B cell (primary cell): ENCODE measurements at regions not wholly inside any gene's neighbourhood (a gene's known extent, or its start where the extent isn't known, plus 50 kb on each side); places are given as distances from the start of the nearest gene placed in this dataset.

ENCODE experiments used
- ATAC-seq: fragments of 200-7000 bp; cut with Tn5 transposase; one replicate; pipeline ENCODE4 v1.10.0; 2021; ENCODE audit warnings: low read depth, mild to moderate bottlenecking, moderate number of reproducible peaks, moderate library complexity
- CTCF ChIA-PET: fragments of 350-600 bp; sonication (Branson Sonifier 250); formaldehyde crosslinking; loops from one replicate; lab custom pipeline; 2021; ENCODE audit warnings: antibody characterized with exemption, inconsistent platforms; lab: Charles Lee
- POLR2A ChIA-PET: fragments of 350-600 bp; sonication (Branson Sonifier 250); formaldehyde crosslinking; loops from one replicate; lab custom pipeline; 2021; ENCODE audit warnings: antibody characterized with exemption; lab: Charles Lee
- DNase-seq: peaks from one replicate; pipeline ENCODE4 v3.0.0; 2013
- H2AFZ ChIP-seq: 2 replicates; pipeline ENCODE4 v1.6.1; 2012; ENCODE audit warnings: mild to moderate bottlenecking, low read depth, low read length; ENCODE audit not compliant: insufficient read depth, poor library complexity, severe bottlenecking
- H3K27ac ChIP-seq, 2 donors: 1 replicate in 1 of 2; 2 replicates in 1 of 2; pipeline ENCODE4 v1.5.1; 2012 to 2013; ENCODE audit warnings: low read length in 2 of 2, mild to moderate bottlenecking in 2 of 2, moderate library complexity in 1 of 2
- H3K27me3 ChIP-seq, 4 experiments: fragments of 200-600 bp in 1 of 4; sonication (generic) in 1 of 4; replicated peaks in 1 of 4; 1 replicate in 2 of 4; 2 replicates in 2 of 4; pipeline versions ENCODE4 v1.6.1 to v1.7.0; 2013 to 2016; ENCODE audit warnings: low read length in 3 of 4, mild to moderate bottlenecking in 2 of 4, mixed read lengths in 1 of 4, moderate library complexity in 1 of 4; ENCODE audit not compliant: insufficient read depth in 4 of 4, control insufficient read depth in 3 of 4; ENCODE audit errors: control extremely low read depth in 1 of 4
- H3K36me3 ChIP-seq, 2 experiments: replicated peaks in 1 of 2; 1 replicate in 1 of 2; 2 replicates in 1 of 2; pipeline versions ENCODE4 v1.6.1 to v1.7.1; 2013; ENCODE audit warnings: low read length in 1 of 2; ENCODE audit not compliant: insufficient read depth in 2 of 2, control insufficient read depth in 1 of 2; ENCODE audit errors: control extremely low read depth in 1 of 2, extremely low read depth in 1 of 2
- H3K4me1 ChIP-seq, 2 donors: fragments of 200-600 bp in 1 of 2; sonication (generic) in 1 of 2; 1 replicate in 1 of 2; 2 replicates in 1 of 2; pipeline versions ENCODE4 v1.5.1 to v1.6.1; 2013 to 2017; ENCODE audit warnings: low read length in 2 of 2; ENCODE audit not compliant: control insufficient read depth in 2 of 2, insufficient read depth in 2 of 2
- H3K4me2 ChIP-seq: replicated peaks from 2 replicates; pipeline ENCODE3; 2012; ENCODE audit warnings: mild to moderate bottlenecking, low read depth, low read length; ENCODE audit not compliant: poor library complexity, severe bottlenecking
- H3K4me3 ChIP-seq, 5 experiments: fragments of 200-600 bp in 1 of 5; sonication (generic) in 1 of 5; 1 replicate in 3 of 5; 2 replicates in 2 of 5; pipeline versions ENCODE4 v1.5.1 to v1.7.0; 2011 to 2016; ENCODE audit warnings: low read length in 4 of 5, mild to moderate bottlenecking in 4 of 5, low read depth in 2 of 5, control low read depth in 1 of 5, moderate library complexity in 1 of 5; ENCODE audit not compliant: insufficient read depth in 1 of 5; ENCODE audit errors: control extremely low read depth in 1 of 5, extremely low read depth in 1 of 5
- H3K79me2 ChIP-seq: fragments of 200-600 bp; sonication (generic); one replicate; pipeline ENCODE4 v1.6.0; 2016; ENCODE audit warnings: low read length; ENCODE audit not compliant: control insufficient read depth, insufficient read depth
- H3K9ac ChIP-seq: fragments of 200-600 bp; sonication (generic); 2 replicates; pipeline ENCODE4 v1.6.1; 2017; ENCODE audit warnings: mild to moderate bottlenecking, low read length, moderate library complexity
- H3K9me3 ChIP-seq, 3 donors: one replicate each; pipeline versions ENCODE4 v1.6.1 to v1.7.1; 2013; ENCODE audit warnings: low read length in 2 of 3; ENCODE audit not compliant: control insufficient read depth in 2 of 3, insufficient read depth in 1 of 3; ENCODE audit errors: control extremely low read depth in 1 of 3
- H4K20me1 ChIP-seq: 2 replicates; pipeline ENCODE4 v1.6.0; 2012; ENCODE audit warnings: mild to moderate bottlenecking, low read length; ENCODE audit not compliant: insufficient read depth, control insufficient read depth, poor library complexity, severe bottlenecking
- H3K27ac Mint-ChIP-seq: one replicate; pipeline ENCODE4 v1.8.0; 2021; ENCODE audit warnings: mixed read lengths
- H3K27me3 Mint-ChIP-seq: one replicate; pipeline ENCODE4 v1.8.0; 2021; ENCODE audit warnings: mixed read lengths
- H3K4me1 Mint-ChIP-seq: one replicate; pipeline ENCODE4 v1.8.0; 2021; ENCODE audit warnings: mixed read lengths
- H3K4me3 Mint-ChIP-seq: one replicate; pipeline ENCODE4 v1.8.0; 2021; ENCODE audit warnings: mixed read lengths
- H3K9me3 Mint-ChIP-seq: one replicate; pipeline ENCODE4 v1.8.0; 2022; ENCODE audit warnings: mixed read lengths; ENCODE audit not compliant: insufficient read depth
- EZH2 ChIP-seq: IDR thresholded peaks from 2 replicates; pipeline ENCODE4 v1.6.1; 2012; ENCODE audit warnings: borderline replicate concordance, low read depth, mild to moderate bottlenecking, moderate library complexity, low read length; ENCODE audit not compliant: insufficient read depth, poor library complexity, severe bottlenecking
- WGBS: methylation state at CpG from one replicate; pipeline ENCODE4 v1.1.5; 2013; ENCODE audit warnings: missing lambda C conversion rate; ENCODE audit not compliant: insufficient coverage; 5-methylcytosine and 5-hydroxymethylcytosine counted together
- intact Hi-C: fragments of 100-400 bp; cut with micrococcal nuclease; formaldehyde crosslinking; loops from one replicate; pipeline ENCODE4 v1.10.0; 2022
- TF ChIP-seq, protein P1 (sequence below): fragments of 200-600 bp; IDR thresholded peaks from one replicate; pipeline ENCODE4 v1.8.0; 2022; ENCODE audit warnings: antibody characterized with exemption, mild to moderate bottlenecking

DNA sequence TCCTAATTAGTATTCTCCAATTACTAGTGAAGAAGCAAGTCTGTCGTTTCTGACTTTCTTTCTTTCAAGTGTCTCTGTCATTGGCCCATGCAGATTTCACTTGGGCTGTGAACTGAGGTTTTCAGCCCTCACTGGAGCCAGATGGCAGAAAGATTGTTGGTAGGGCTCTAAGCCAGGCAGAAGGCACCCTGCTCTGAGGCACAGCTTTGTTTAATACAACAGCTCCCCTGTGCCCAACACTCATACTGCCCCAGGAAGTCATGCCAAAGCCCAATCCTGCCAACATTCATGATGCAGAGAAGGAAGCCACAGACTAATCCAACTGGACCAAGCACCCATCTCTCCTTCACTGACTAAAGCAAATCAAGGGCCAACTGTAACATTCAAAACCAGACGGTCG is 117.1 kb upstream of the FRG1 start:
- no peaks in the 10 kb centered on the region for H3K36me3 ChIP-seq
- no peaks in the 10 kb centered on the region for H3K27me3 ChIP-seq
- no peaks in the 10 kb centered on the region for H3K4me1 ChIP-seq
- no peaks in the 10 kb centered on the region for H4K20me1 ChIP-seq
- no peak for TF ChIP-seq EZH2
- TF ChIP-seq, protein P1, sequence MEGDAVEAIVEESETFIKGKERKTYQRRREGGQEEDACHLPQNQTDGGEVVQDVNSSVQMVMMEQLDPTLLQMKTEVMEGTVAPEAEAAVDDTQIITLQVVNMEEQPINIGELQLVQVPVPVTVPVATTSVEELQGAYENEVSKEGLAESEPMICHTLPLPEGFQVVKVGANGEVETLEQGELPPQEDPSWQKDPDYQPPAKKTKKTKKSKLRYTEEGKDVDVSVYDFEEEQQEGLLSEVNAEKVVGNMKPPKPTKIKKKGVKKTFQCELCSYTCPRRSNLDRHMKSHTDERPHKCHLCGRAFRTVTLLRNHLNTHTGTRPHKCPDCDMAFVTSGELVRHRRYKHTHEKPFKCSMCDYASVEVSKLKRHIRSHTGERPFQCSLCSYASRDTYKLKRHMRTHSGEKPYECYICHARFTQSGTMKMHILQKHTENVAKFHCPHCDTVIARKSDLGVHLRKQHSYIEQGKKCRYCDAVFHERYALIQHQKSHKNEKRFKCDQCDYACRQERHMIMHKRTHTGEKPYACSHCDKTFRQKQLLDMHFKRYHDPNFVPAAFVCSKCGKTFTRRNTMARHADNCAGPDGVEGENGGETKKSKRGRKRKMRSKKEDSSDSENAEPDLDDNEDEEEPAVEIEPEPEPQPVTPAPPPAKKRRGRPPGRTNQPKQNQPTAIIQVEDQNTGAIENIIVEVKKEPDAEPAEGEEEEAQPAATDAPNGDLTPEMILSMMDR = no peak
- DNase-seq (no peak), ATAC-seq (no peak)
- no peak overlapping the region for H3K9ac ChIP-seq
- intact Hi-C loops = no loop called here
- Mint-ChIP-seq H3K4me1 (no peaks in the 10 kb centered on the region), H3K27me3 (no peaks in the 10 kb centered on the region), H3K4me3 (no peak overlapping the region), H3K9me3 (no peaks in the 10 kb centered on the region), H3K27ac (no peak overlapping the region)
- ChIA-PET POLR2A (no interaction called here), CTCF (no interaction called here)
- 60% methylated on average over 1 of the region's 3 CpGs for WGBS
- H3K4me3 ChIP-seq = no peak overlapping the region
- no peak overlapping the region for H3K4me2 ChIP-seq
- H2AFZ ChIP-seq = no peak overlapping the region
- no peaks in the 10 kb centered on the region for H3K9me3 ChIP-seq
- H3K27ac ChIP-seq = no peak overlapping the region
- H3K79me2 ChIP-seq = no peaks in the 10 kb centered on the region

DNA sequence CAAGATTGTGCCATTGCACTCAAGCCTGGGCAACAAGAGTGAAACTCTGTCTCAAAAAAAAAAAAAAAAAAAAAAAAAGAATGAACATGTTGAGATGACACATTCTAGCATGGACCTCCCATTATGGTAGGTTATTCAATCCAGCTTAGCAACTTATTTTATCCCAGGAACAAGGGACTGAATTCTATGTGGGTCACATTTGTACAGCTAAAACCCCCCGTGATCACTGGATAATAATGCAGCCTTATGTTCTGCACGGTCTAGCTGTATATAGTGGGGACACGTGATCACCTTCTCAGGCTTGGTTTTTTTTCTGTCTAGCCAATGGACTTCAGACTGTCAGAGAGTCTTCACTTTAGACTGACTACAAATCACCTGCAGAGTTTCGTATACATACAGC is 115.2 kb upstream of the FRG1 start:
- no peaks in the 10 kb centered on the region for H4K20me1 ChIP-seq
- no peak overlapping the region for H2AFZ ChIP-seq
- H3K79me2 ChIP-seq = no peaks in the 10 kb centered on the region
- no peak for TF ChIP-seq EZH2
- no peaks in the 10 kb centered on the region for H3K36me3 ChIP-seq
- no peak overlapping the region for H3K9ac ChIP-seq
- no peaks in the 10 kb centered on the region for H3K4me1 ChIP-seq
- no peaks in the 10 kb centered on the region for H3K9me3 ChIP-seq
- H3K27me3 ChIP-seq = no peaks in the 10 kb centered on the region
- intact Hi-C loops = no loop called here
- ChIA-PET CTCF (no interaction called here), POLR2A (no interaction called here)
- Mint-ChIP-seq H3K4me1 (no peaks in the 10 kb centered on the region), H3K27ac (no peak overlapping the region), H3K27me3 (no peaks in the 10 kb centered on the region), H3K9me3 (no peaks in the 10 kb centered on the region), H3K4me3 (no peak overlapping the region)
- 100% methylated on average over 3 of the region's 4 CpGs for WGBS
- ATAC-seq (no peak), DNase-seq (no peak)
- H3K4me2 ChIP-seq = no peak overlapping the region
- H3K27ac ChIP-seq = no peak overlapping the region
- no peak overlapping the region for H3K4me3 ChIP-seq
